ENCODE measurements at regions not wholly inside any gene's neighbourhood (a gene's known extent, or its start where the extent isn't known, plus 50 kb on each side); places are given as distances from the start of the nearest gene placed in this dataset.

GRCh38 chr11:13188179-13188578 is 89.4 kb upstream of the BMAL1 start:
- TF ChIP-seq POLR2A (IDR thresholded peaks at IDR 0.05; ENCODE audit: extremely low read depth, insufficient read length), result no peak
- no peak for TF ChIP-seq CTCF (IDR thresholded peaks at IDR 0.05; ENCODE audit: low read depth, low read length)
